HEK293 (cell line): ENCODE measurements at regions not wholly inside any gene's neighbourhood (a gene's known extent, or its start where the extent isn't known, plus 50 kb on each side); places are given as distances from the start of the nearest gene placed in this dataset.

Experiments used
- ZNF155 ChIP-seq: fragments of 450-650 bp; formaldehyde crosslinking; IDR thresholded peaks from 2 replicates; pipeline ENCODE4 v1.5.1; 2016; ENCODE audit warnings: missing biosample characterization, missing genetic modification characterization
- TF ChIP-seq, protein P1 (sequence below): fragments of 450-650 bp; formaldehyde crosslinking; IDR thresholded peaks from 2 replicates; pipeline ENCODE4 v1.5.1; 2016; ENCODE audit warnings: missing biosample characterization, missing genetic modification characterization

GRCh38 chr6:33950891-33951889 lies 147.4 kb upstream of the MLN start:
- TF ChIP-seq, protein P1, sequence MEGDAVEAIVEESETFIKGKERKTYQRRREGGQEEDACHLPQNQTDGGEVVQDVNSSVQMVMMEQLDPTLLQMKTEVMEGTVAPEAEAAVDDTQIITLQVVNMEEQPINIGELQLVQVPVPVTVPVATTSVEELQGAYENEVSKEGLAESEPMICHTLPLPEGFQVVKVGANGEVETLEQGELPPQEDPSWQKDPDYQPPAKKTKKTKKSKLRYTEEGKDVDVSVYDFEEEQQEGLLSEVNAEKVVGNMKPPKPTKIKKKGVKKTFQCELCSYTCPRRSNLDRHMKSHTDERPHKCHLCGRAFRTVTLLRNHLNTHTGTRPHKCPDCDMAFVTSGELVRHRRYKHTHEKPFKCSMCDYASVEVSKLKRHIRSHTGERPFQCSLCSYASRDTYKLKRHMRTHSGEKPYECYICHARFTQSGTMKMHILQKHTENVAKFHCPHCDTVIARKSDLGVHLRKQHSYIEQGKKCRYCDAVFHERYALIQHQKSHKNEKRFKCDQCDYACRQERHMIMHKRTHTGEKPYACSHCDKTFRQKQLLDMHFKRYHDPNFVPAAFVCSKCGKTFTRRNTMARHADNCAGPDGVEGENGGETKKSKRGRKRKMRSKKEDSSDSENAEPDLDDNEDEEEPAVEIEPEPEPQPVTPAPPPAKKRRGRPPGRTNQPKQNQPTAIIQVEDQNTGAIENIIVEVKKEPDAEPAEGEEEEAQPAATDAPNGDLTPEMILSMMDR (tag by site-specific recombination), result no peak
- no peak for TF ChIP-seq ZNF155
